Stimulated activated CD8-positive, alpha-beta memory T cell treated with anti-CD3 and anti-CD28 coated beads, Interleukin-15, amount 100 ng/mL, for 48 hours (primary cell): ENCODE measurements at regions not wholly inside any gene's neighbourhood (a gene's known extent, or its start where the extent isn't known, plus 50 kb on each side); places are given as distances from the start of the nearest gene placed in this dataset.

ENCODE experiments used
- DNase-seq, 2 donors: peaks; one replicate each; pipeline ENCODE4 v3.0.0-alpha.2; 2020; ENCODE audit warnings: low read depth in 2 of 2

DNA sequence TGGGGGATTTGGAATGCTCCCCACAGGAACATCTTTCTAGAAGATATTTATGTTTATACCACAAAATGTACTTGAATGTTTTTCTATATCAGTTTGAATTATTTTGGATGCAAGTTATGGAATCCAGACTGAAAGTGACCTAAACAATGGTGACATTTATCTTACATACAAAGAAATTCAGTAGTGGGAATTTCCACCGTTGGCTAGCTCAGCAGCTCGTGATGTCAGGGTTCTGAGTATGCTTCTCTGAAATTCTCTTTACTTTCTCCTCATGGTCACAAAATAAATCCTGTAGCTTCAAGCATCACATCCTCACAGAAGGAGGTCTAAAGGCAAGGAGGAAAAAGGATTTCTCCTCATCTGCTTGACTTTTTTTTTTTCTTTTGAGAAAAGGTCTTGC lies 105.3 kb downstream of the AKAIN1 start:
- DNase-seq, result no peak

DNA sequence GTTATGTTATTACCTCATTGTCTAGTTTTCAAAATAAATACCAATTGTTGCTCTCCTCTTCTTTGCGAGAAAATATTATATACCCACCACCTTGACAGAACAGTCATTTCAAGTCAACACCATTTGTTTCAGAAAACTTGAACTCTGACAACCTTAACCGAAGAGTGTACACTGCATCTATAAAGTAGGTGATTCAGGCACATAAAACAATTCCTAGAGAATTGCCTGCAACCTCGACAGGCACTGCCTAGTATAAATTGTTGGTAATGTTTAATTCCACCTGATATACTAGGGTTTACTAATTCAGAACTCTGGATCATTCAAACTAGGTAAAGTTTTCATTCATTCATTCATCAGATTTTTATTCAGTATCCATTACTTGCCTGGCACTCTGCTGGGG lies 121.8 kb downstream of the AKAIN1 start:
- DNase-seq, result no peak

DNA sequence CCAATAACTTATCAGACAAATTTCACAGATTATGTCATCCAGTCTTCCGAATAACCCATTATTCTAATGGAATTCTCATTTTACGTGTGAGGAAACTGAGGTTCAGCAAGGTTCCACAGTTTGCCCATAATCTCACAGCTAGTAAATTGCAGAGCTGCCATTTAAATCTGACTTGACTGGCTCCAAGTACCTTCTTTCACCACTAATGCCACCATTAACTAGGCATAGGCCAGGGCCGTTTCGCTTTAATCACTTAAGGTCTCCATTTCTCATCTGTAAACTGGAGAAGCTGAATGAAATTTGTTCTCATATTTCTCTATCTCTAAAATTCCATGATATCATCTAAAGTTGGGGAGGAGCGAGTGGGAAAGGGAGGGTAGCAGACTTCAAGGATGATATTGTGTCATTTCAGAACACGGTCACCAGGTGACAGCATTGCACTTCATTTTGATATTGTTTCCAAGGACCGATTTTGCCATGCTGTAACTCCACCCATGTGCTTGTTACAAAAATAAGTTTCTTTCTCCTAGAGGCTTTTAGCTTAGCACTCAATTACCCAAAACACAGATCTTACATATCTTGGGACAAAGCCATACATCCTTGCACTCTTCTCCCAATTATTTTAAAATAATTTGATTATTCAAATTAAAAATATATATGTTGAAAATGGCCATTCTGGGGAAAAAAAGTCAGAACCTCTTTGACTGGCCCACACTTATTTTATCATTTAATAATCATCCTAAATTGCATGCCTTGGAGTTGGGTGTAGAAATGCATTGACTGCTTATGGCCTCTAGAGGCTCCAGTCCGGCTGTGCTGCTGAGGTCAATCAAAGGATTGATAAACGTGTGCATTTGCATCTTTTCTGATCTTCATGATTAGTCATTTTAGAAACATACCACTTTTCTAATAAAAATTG lies 123.8 kb downstream of the AKAIN1 start:
- no peak for DNase-seq

DNA sequence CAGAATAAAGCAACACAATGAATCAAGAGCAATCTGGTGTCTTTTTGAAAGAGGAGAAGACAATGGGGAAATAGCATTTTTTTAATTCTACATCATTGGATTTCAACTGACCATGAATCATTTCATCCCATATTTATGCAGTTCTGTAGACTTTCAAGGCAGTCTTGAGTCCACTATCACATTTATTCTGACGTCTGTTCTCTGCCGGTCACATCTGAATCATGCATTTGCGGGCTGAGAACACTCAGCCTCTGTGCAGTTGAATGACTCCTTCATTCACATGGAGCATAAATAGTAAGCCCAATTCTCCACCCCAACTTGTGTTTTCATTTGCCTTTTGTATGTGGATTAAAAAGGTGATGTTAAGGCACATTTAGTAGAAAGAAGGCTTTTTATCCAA lies 128.2 kb downstream of the AKAIN1 start:
- no peak for DNase-seq

DNA sequence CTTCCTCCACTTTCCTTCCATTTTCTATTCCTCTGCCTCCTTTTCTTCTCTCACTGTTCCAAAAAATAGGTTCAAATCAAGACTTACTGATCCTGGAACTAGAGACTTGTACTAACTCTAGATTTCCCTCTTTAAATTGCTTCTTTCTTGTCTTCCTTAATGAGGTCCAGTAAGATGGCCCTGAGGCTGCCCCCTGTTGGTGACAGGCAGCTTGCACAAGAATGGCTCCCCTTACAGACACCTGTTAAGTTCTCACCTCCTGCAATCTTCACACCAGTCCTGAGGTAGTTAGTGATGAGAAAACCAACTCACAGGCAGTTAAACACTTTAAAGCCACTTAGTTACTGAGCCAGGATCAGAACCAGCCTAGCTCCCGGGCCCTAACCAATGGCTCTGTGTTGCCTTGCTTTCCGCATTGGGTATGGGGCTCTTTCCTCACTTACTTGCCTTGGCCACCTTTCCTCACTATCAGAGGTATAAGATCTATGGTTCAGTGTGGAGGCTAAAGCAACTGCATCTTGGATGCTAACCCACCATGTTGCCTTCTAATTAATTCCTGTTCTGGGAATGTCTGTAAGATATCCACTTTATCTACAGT lies 130.6 kb downstream of the AKAIN1 start:
- no peak for DNase-seq

DNA sequence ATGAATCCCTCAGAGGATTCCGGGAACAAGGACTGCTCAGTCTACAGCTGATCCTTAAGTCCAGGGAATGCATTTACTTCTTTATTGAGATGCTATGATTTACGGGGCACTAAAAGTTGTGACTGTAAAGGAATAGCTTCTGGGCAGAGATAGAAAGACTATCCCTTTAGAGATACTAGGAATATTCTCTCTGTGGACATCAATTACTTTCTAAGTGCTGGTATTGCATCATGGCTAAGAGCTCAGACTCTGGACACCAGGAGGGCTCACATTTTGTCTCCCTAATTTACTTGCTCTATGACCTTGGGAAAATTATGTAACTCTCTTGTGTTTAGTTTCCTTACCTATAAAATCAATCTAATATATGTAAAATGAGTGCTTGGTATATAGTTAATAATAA lies 131.4 kb downstream of the AKAIN1 start:
- no peak for DNase-seq

DNA sequence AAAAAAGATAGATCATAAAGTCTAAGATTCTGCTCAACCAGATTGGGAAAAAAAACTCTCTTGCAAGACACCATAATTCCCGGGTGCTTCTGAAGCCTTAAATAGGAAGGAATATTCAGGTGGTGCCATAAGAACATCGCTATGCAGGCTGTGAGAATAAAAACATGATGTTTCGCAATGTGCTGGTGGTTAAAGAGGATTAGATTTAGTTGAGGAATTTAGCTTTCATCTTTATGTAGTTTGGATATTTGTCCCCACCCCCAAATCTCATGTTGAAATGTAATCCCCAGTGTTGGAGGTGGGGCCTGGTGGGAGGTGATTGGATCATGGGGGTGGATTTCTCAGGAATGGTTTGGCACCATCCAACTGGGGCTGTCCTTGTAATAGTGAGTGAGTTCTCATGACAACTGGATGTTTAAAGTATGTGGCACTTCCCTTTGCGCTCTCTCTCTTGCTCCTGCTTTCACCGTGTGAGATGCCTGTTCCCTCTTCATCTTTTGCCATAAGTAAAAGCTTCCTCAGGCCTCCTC lies 132.2 kb downstream of the AKAIN1 start:
- DNase-seq, result no peak

DNA sequence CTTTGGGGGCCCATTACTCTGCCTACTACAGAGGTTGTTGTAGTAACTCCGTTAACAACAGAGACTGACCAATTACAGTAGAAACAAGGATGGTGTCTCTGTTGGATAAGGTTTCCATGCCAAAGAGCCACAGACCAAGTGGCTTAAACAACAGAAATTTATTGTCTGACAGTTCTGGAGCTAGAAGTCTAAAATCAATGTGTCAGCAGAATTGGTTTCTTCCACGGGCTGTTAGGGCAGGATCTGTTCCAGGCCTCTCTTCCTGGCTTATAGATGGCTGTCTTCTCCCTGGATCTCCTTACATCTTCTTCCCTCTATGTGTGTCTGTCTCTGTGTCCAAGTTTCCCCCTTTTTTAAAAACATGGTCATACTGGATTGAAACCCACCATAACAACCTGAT lies 135.3 kb downstream of the AKAIN1 start:
- no peak for DNase-seq

DNA sequence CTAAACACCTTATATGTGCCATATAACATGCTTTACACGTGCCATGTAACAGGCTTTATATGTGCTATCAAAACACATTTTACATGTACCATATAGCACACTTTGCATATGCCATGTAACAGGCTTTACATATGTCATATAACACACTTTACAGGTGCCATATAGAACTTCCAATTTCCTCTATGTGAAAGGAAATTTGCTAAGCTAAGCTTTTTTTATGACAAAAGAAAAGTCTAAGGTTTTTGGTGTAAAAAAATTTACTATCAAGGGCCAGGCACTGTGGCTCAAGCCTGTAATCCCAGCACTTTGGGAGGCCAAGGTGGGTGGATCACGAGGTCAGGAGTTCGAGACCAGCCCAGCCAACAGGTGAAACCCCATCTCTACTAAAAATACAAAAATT lies 136.5 kb downstream of the AKAIN1 start:
- no peak for DNase-seq

DNA sequence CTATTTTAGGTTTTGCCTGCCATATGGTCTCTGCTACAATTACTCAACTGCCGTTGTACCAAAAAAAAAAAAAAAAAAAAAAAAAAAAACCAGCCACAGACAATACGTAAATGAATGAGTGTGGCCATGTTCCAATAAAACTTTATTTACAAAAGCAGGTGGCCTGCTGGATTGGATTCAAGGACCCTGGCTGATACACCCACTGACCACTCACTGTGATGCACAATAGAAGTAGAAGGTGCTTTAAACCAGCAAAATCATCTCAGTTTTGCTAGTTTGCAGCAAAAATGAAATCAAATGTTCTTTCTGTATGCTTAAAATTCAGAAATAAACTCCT lies 137.4 kb downstream of the AKAIN1 start:
- no peak for DNase-seq

DNA sequence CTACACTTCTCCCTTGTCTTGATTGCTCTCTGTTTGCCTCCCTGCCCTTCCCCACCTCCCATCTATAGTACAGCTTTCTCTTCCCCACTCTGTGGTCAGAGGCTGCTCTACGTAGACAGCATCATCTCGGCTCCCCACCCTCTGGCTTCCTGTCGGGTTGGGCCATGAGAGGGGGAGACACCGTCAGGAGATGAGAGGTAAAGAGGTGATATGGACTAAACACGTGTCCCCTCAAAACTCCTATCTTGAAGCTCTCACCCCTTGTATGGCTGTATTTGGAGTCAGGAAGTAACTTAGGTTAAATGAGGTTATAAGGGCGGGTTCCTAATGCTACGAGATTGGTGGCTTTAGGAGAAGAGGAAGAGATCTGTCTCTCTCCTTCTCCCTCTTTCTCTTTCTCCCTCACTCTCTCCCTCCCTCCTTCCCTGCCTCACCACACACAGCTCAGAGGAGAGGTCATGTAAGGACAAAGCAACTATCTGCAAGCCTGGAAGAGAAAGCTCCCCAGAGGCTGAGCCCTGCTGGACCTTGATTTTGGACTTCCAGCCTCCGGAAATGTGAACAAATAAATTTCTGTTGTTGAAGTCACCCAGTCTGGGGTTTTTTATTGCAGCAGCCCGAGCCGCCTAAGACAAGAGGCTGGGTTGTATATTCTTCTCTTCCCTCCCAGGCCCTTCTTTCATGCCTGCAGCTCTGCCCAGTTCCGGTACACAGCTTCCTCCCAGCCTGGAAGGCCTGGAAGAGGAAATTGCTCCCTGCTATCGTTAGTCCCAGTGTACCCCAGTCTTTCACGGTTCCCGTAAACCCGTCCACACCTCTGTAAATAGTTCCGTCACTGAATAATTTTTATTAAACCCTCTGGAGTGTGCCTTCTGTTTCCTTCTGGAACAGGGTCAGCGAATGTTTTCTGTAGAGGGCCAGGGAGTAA lies 138.0 kb downstream of the AKAIN1 start:
- peak in 1 of 2 donors; percentile 13 for DNase-seq

DNA sequence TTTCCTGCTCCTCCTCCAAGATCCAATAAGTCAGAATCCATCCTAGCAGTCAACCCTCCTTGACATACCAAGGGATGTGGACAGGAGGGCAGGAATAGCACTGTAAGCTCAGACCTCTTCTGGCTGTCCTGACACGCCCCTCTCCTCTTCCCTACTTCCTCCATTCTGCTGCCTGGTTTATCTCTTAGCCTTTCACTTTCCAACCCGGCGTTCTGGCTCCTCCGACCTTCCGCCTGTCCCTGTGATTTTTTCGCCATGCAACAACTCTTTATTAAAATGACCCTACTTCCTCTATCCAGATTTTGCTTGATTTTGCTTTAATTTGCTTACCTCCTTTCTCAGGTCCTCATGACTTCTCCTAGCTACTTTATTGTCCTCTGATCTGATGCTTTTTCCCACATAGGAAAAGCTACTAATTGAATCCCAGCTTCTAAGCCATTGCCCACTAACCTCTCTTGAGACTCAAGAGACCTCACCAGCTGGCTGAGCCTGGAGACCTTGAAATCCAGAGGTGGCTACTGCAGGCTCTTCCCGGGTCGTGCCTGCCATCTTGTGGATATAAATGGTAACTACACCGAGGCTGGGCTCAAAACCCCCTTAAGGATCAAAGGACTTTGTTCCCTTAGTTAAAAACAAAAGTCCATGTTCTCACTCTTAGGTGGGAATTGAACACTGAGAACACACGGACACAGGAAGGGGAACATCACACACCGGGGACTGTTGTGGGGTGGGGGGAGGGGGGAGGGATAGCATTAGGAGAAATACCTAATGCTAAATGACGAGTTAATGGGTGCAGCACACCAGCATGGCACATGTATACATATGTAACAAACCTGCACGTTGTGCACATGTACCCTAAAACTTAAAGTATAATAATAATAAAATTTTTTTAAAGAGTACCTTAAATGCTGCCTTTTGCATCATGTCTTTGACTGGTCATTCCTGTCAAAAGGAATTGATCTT lies 139.4 kb downstream of the AKAIN1 start:
- DNase-seq, result peak; percentile 14 to 17

DNA sequence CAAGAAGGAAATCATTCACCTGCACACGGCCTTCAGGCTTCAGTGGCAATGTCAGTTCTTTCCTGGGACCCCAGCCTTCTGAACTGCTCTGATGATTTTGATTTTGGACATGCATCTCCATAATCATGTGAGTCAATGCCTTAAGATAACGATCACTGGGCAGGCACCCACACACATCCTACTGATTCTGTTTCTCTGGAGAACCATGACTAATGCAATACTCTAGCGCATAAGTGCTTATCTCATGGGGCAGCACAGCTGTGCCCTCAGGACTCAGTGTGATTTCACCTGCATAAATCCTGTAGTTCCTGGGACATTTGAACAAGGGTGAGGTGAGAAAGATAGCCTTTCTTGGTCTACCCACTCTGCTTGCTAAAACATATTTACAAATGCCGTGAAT lies 144.6 kb downstream of the AKAIN1 start:
- DNase-seq, result no peak

DNA sequence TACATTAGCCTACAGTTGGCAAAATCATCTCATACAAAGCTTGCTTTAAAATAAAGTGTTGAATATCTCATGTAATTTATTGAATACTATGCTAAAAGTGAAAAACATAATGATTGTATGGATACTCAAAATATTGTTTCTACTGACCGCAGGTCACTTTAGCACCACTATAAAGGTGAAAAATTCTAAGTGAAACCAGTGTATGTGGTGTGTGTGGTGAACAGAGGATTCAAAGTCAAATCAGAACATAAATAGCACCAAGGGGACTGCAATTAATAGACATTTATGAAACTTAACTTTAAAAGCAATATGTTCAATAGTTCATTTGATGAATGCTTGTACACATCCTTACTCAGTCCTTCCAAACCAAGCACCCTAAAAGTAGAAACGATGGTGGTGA lies 145.8 kb downstream of the AKAIN1 start:
- no peak for DNase-seq

DNA sequence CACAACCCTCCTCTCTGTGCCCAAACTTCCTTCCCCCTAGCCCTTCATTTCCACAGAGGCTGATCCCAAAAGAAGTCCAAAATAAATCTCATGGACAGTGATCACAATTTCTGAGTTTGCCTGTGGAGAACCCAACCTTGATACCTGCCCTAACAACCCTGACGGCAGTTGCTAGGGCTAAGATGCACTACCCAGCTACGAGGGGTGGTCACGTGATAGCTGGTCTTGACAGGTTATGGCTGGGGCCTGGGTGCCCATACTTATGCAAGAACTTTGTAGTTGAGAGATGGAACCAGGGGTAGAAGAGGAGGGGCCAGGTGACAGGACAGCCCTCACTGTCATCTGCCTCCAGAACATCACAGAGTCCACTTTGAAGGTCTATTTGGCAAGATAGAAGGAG lies 147.9 kb downstream of the AKAIN1 start:
- DNase-seq, result no peak

DNA sequence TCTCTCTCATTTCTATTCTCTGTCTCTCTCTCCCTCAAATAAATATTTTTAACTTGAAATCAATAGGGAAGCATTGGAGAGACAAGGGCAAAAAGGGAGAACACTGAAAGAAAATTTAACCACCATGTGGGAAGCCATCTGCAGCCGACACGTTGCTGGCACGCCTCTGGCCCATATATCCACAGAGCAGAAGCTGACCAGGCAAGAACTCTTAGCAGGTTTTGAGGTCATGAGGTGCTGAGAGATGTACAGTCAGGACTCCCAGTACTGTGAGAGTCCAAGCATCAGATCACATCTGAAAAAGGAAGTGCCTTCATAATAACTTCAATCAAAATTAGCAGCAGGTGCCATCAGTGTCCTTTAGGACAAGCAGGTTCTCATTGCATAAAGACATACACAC lies 156.6 kb downstream of the AKAIN1 start:
- DNase-seq, result no peak

DNA sequence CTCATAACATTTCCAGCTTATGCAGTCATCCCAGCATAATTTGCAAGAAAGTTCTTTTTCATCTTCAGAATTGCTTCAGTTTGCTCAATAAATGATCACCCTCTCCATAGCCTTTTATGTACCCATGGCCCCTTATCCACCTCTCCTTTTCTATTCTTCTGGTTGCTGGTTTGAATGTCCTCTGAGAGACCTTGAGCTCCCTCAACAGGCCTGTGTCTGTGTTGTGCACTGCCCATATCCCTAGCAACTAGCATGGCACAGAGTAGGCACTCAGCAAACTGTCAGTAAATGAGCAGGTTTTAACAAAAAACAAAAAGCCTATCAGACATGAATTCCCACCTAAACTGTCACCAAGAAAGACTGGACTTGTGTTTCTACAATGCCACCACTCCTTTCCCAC lies 160.5 kb downstream of the AKAIN1 start:
- no peak for DNase-seq

DNA sequence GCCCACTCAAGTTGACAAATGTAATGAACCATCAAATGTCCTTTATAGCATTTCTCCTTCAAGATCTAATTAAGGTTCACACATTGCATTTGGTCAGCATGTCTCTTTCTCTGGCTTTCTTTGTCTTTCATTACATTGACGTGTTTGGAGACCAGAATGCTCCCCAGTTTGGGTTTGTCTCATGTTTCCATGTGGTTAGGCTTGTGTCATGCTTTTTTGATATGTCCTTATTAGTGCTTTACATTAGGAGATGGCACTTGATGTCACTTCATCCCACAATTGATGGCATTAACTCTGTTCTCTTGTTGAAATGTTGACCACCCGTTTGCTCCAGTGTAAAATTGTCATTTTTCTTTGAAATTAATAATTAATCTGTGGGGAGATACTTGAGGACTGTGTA lies 165.8 kb downstream of the AKAIN1 start:
- no peak for DNase-seq

DNA sequence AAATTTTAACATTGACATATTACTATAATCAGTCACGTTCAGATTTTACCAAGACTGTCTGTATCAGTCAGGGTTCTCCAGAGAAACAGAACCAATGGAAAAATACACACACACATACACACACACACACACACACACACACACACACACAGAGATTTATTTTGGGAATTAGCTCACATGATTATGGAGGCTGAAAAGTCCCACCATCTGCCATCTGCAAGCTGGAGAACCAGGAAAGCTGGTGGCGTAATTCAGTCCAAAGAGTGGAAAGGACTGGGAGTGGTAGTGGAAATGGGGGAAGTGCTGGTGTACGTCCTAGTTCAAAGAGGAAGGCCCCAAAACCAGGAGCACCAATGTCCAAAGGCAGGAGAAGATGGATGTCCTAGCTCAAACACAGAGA lies 166.4 kb downstream of the AKAIN1 start:
- DNase-seq, result no peak

DNA sequence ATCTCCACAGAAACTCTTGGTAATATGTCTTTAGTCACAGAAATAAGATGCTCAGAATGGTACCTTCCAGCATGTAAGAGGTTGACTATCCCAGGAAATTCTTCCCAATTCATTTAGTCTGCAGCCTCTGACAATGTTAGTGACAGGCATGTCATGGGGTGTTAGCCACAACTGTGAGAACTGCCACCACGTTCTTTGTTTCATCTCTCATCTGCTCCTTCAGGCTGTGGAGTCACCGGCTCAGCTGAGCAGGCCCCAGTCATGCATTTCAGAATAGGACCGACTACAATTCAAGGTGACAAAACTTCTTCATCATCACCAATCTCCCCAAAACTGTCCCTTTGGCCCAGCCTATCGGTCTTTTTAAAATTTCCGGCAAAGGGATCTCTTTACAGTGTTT lies 167.5 kb downstream of the AKAIN1 start:
- DNase-seq, result no peak

DNA sequence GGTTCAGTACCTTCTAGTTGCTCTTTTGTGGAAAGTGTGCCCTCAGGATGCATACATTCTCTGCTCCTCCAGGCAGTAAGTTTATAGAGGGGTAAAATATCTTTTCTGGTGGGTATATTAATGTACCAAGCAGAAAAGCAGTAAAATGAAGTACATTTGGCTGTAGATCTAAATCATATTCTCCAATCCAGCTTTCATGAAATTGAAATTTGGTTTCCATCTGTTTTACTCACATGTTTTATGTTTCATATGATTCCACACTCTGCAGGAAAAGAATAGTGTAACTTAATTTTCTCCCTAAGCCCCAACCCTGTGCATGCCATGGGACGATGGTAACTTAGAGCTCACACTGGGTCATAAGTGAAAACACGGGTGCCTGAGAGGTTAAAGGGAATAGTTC lies 172.3 kb downstream of the AKAIN1 start:
- no peak for DNase-seq
